IPS-18a (cell line): ENCODE measurements at regions not wholly inside any gene's neighbourhood (a gene's known extent, or its start where the extent isn't known, plus 50 kb on each side); places are given as distances from the start of the nearest gene placed in this dataset.
"Not testable (repeated sequence)": the region's sequence is repeated elsewhere in the genome, so short reads cannot be mapped to it uniquely, and the experiment has no call there.

Source experiments
- H3K27ac ChIP-seq: one replicate; pipeline ENCODE4 v1.5.1; 2013; ENCODE audit warnings: low read length
- H3K27me3 ChIP-seq: one replicate; pipeline ENCODE4 v1.6.1; 2013; ENCODE audit warnings: mild to moderate bottlenecking, low read length; ENCODE audit not compliant: control insufficient read depth, insufficient read depth
- H3K36me3 ChIP-seq: one replicate; pipeline ENCODE4 v1.6.1; 2013; ENCODE audit warnings: low read depth, low read length; ENCODE audit not compliant: control insufficient read depth
- H3K4me1 ChIP-seq: one replicate; pipeline ENCODE4 v1.6.1; 2013; ENCODE audit warnings: low read depth, low read length; ENCODE audit not compliant: control insufficient read depth
- H3K4me3 ChIP-seq: one replicate; pipeline ENCODE4 v1.5.1; 2013; ENCODE audit warnings: low read length
- H3K9ac ChIP-seq: one replicate; pipeline ENCODE4 v1.6.1; 2013; ENCODE audit warnings: mild to moderate bottlenecking, low read length, moderate library complexity
- H3K9me3 ChIP-seq: one replicate; pipeline ENCODE4 v1.6.1; 2013; ENCODE audit warnings: low read depth, low read length; ENCODE audit not compliant: control insufficient read depth

GRCh38 chr9:13805546-13805945, 508.4 kb downstream of the NFIB start:
- Histone ChIP-seq H3K27me3 (no peaks in the 10 kb centered on the region), H3K9me3 (no peaks in the 10 kb centered on the region), H3K4me1 (no peaks in the 10 kb centered on the region), H3K4me3 (no peak overlapping the region), H3K36me3 (no peaks in the 10 kb centered on the region), H3K9ac (no peak overlapping the region), H3K27ac (no peak overlapping the region)

- Histone ChIP-seq H3K9me3 (no peaks in the 10 kb centered on the region), H3K9ac (no peak overlapping the region), H3K4me1 (no peaks in the 10 kb centered on the region)
Measured at GRCh38 chr9:13804532-13804931, 509.4 kb downstream of the NFIB start.

GRCh38 chr9:13800776-13801175, 513.2 kb downstream of the NFIB start:
- H3K36me3 ChIP-seq: no peaks in the 10 kb centered on the region
- H3K27ac ChIP-seq: no peak overlapping the region
- no peaks in the 10 kb centered on the region for H3K9me3 ChIP-seq
- H3K4me3 ChIP-seq: no peak overlapping the region
- no peaks in the 10 kb centered on the region for H3K27me3 ChIP-seq
- no peaks in the 10 kb centered on the region for H3K4me1 ChIP-seq
- no peak overlapping the region for H3K9ac ChIP-seq

More at GRCh38 chr9:13804532-13804931, 509.4 kb downstream of the NFIB start:
- Histone ChIP-seq H3K4me3 (no peak overlapping the region), H3K36me3 (no peaks in the 10 kb centered on the region), H3K27ac (no peak overlapping the region), H3K27me3 (no peaks in the 10 kb centered on the region)

GRCh38 chr9:13797701-13798100, 516.2 kb downstream of the NFIB start:
- not testable (repeated sequence) for H3K9me3 ChIP-seq, H3K4me3 ChIP-seq, H3K27me3 ChIP-seq, H3K27ac ChIP-seq, H3K9ac ChIP-seq, H3K36me3 ChIP-seq, H3K4me1 ChIP-seq

GRCh38 chr9:13791816-13792215, 512.3 kb upstream of the MPDZ start:
- Histone ChIP-seq H3K4me3 (no peak overlapping the region), H3K27ac (no peak overlapping the region), H3K27me3 (no peaks in the 10 kb centered on the region), H3K36me3 (no peaks in the 10 kb centered on the region), H3K9me3 (no peaks in the 10 kb centered on the region), H3K4me1 (no peaks in the 10 kb centered on the region), H3K9ac (no peak overlapping the region)

GRCh38 chr9:13790055-13790454, 510.6 kb upstream of the MPDZ start:
- no peaks in the 10 kb centered on the region for H3K27me3 ChIP-seq
- H3K9me3 ChIP-seq: no peaks in the 10 kb centered on the region
- H3K4me1 ChIP-seq: no peaks in the 10 kb centered on the region
- H3K4me3 ChIP-seq: no peak overlapping the region
- H3K9ac ChIP-seq: no peak overlapping the region
- no peaks in the 10 kb centered on the region for H3K36me3 ChIP-seq
- no peak overlapping the region for H3K27ac ChIP-seq

- Histone ChIP-seq H3K9ac (no peak overlapping the region), H3K4me3 (no peak overlapping the region), H3K36me3 (no peaks in the 10 kb centered on the region), H3K4me1 (no peaks in the 10 kb centered on the region), H3K27ac (no peak overlapping the region), H3K9me3 (no peaks in the 10 kb centered on the region), H3K27me3 (no peaks in the 10 kb centered on the region)
Measured at GRCh38 chr9:13787234-13787833, 507.8 kb upstream of the MPDZ start.

- no peak overlapping the region for H3K27ac ChIP-seq
- no peaks in the 10 kb centered on the region for H3K36me3 ChIP-seq
- no peak overlapping the region for H3K4me3 ChIP-seq
- no peak overlapping the region for H3K9ac ChIP-seq
- no peaks in the 10 kb centered on the region for H3K27me3 ChIP-seq
- H3K9me3 ChIP-seq: no peaks in the 10 kb centered on the region
- no peaks in the 10 kb centered on the region for H3K4me1 ChIP-seq
Measured at GRCh38 chr9:13786711-13787110, 507.2 kb upstream of the MPDZ start.

- H3K4me1 ChIP-seq: no peaks in the 10 kb centered on the region
- no peaks in the 10 kb centered on the region for H3K9me3 ChIP-seq
- no peak overlapping the region for H3K4me3 ChIP-seq
- H3K27me3 ChIP-seq: no peaks in the 10 kb centered on the region
- no peak overlapping the region for H3K9ac ChIP-seq
- no peak overlapping the region for H3K27ac ChIP-seq
- no peaks in the 10 kb centered on the region for H3K36me3 ChIP-seq
Measured at GRCh38 chr9:13786131-13786530, 506.6 kb upstream of the MPDZ start.

GRCh38 chr9:13779106-13779505, 499.6 kb upstream of the MPDZ start:
- Histone ChIP-seq H3K9ac (no peak overlapping the region), H3K4me1 (no peaks in the 10 kb centered on the region), H3K9me3 (no peaks in the 10 kb centered on the region), H3K36me3 (no peaks in the 10 kb centered on the region), H3K4me3 (no peak overlapping the region), H3K27ac (no peak overlapping the region), H3K27me3 (no peaks in the 10 kb centered on the region)

- Histone ChIP-seq H3K36me3 (no peaks in the 10 kb centered on the region), H3K9ac (no peak overlapping the region), H3K27me3 (no peaks in the 10 kb centered on the region), H3K27ac (no peak overlapping the region), H3K4me1 (no peaks in the 10 kb centered on the region), H3K4me3 (no peak overlapping the region), H3K9me3 (no peaks in the 10 kb centered on the region)
Measured at GRCh38 chr9:13778631-13779030, 499.1 kb upstream of the MPDZ start.

- H3K9me3 ChIP-seq: no peaks in the 10 kb centered on the region
- H3K27ac ChIP-seq: no peak overlapping the region
- H3K4me3 ChIP-seq: no peak overlapping the region
- H3K36me3 ChIP-seq: no peaks in the 10 kb centered on the region
- no peaks in the 10 kb centered on the region for H3K27me3 ChIP-seq
- H3K9ac ChIP-seq: no peak overlapping the region
- H3K4me1 ChIP-seq: no peaks in the 10 kb centered on the region
Measured at GRCh38 chr9:13770956-13771355, 491.5 kb upstream of the MPDZ start.
